Lower lobe of right lung (tissue), 2 donors: ENCODE measurements at regions not wholly inside any gene's neighbourhood (a gene's known extent, or its start where the extent isn't known, plus 50 kb on each side); places are given as distances from the start of the nearest gene placed in this dataset.
A peak's percentile ranks its signal among the peaks of the same experiment; 100 is the strongest.
"Not testable (repeated sequence)": the region's sequence is repeated elsewhere in the genome, so short reads cannot be mapped to it uniquely, and the experiment has no call there.

Experiments
- ATAC-seq, 2 donors: fragments of 200-7000 bp; cut with Tn5 transposase; one replicate each; pipeline ENCODE4 v1.9.1; 2020 to 2022; ENCODE audit warnings: mild to moderate bottlenecking in 2 of 2, moderate library complexity in 2 of 2
- DNase-seq: peaks from one replicate; pipeline ENCODE4 v3.0.0-alpha.2; 2020
- H3K27ac ChIP-seq: fragments of 200-600 bp; one replicate; pipeline ENCODE4 v1.8.0; 2022
- H3K27me3 ChIP-seq: fragments of 200-600 bp; one replicate; pipeline ENCODE4 v1.8.0; 2022; ENCODE audit warnings: low read depth
- H3K36me3 ChIP-seq: fragments of 200-600 bp; one replicate; pipeline ENCODE4 v1.8.0; 2022; ENCODE audit warnings: mild to moderate bottlenecking
- H3K4me1 ChIP-seq: fragments of 200-600 bp; one replicate; pipeline ENCODE4 v1.8.0; 2022
- H3K4me3 ChIP-seq: fragments of 200-600 bp; one replicate; pipeline ENCODE4 v1.8.0; 2022; ENCODE audit warnings: mild to moderate bottlenecking
- H3K9me3 ChIP-seq: fragments of 200-600 bp; one replicate; pipeline ENCODE4 v1.8.0; 2022
- intact Hi-C: fragments of 100-400 bp; cut with DNase I; formaldehyde crosslinking; loops from one replicate; pipeline ENCODE4 v1.11.0; 2022
- TF ChIP-seq, protein P1 (sequence below): fragments of 200-600 bp; IDR thresholded peaks from one replicate; pipeline ENCODE4 v1.8.0; 2022; ENCODE audit warnings: antibody characterized with exemption, mild to moderate bottlenecking
- donor health status: DM: no; HTN: yes; CAD: no; lungs with severe emphysema.

DNA sequence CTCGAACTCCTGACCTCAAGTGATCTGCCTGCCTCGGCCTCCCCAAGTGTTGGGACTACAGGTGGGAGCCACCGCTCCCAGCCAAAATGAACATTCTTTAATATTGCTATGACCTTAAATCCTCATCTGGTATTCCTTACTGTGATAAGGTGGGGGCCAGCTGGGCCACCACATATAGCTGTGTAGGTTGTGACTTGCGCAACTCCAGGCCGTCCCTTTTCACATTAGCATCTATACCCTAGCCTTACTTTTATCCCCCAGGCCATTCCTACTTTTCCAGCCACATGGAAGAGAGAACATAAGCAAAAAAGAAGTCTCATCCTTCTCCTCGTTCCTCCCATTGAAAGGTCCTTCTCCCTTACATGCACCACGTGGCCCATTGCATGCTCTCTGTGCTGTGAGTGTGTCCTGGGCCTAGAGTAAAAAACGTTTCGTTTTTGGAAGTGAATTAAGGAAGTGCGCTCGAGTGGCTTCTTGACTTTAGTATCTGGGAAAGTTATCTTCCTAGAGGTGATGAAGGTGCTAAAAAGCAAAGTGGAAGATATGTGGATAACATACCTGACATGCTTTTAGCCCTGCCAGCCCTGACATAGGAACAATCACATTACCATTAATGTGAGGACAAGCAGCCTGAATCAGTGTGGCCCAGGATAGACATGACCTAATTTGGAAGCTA lies 56.8 kb upstream of the KIF13A start:
- TF ChIP-seq, protein P1, sequence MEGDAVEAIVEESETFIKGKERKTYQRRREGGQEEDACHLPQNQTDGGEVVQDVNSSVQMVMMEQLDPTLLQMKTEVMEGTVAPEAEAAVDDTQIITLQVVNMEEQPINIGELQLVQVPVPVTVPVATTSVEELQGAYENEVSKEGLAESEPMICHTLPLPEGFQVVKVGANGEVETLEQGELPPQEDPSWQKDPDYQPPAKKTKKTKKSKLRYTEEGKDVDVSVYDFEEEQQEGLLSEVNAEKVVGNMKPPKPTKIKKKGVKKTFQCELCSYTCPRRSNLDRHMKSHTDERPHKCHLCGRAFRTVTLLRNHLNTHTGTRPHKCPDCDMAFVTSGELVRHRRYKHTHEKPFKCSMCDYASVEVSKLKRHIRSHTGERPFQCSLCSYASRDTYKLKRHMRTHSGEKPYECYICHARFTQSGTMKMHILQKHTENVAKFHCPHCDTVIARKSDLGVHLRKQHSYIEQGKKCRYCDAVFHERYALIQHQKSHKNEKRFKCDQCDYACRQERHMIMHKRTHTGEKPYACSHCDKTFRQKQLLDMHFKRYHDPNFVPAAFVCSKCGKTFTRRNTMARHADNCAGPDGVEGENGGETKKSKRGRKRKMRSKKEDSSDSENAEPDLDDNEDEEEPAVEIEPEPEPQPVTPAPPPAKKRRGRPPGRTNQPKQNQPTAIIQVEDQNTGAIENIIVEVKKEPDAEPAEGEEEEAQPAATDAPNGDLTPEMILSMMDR = no peak
- Histone ChIP-seq H3K4me3 (no peak overlapping the region), H3K4me1 (no peaks in the 10 kb centered on the region), H3K9me3 (no peaks in the 10 kb centered on the region), H3K36me3 (no peaks in the 10 kb centered on the region), H3K27ac (no peak overlapping the region), H3K27me3 (no peaks in the 10 kb centered on the region)
- ATAC-seq (no peak), DNase-seq (no peak)
- intact Hi-C loops = no loop called here

DNA sequence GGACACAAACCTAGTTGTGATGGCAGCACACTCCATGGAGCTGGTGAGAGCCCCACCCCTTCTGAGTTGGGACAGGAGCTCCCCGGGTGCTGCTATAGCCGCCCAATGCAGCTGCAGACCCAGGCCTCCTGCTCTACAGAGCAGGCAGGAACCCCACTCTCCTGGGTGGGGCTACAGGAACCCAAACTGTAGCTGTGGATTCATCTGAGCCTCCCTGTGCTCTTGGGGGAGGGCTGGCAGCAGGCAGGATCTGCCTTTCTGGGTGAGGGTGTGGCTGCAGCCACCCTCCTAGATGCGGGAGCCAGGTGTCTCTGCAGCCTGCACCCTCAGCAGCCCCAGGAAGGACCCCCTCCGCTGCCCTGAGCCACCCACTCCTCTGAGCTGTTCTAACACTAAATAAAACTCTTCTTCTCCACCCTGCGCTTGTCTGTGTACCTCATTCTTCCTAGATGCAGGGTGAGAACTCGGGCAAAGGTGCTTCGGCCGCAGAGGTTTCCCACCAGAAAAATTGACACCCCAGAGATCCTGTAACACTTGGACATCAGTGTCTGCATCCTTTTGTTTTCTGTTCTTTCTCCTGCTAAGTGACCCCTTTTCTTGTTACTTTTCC lies 55.2 kb upstream of the KIF13A start:
- intact Hi-C loops = no loop called here
- H3K27ac ChIP-seq = no peak overlapping the region
- ATAC-seq = peak; percentile 23 to 44

DNA sequence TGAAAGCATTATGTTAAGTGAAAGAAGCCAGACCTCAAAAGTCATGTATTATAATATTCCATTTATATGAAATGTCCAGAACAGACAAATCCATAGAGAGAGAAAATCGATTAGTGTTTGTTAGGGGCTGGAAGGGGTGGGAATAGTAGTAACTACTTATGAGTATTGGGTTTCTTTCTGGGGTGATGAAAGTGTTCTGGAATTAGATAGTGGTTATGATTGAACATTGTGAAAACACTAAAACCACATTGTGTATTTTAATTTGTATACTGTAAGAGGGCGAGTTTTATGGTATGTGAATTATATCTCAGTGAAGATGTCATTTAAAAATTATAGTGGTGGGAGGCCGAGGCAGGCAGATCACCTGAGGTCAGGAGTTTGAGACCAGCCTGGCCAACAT lies 52.0 kb upstream of the KIF13A start:
- TF ChIP-seq, protein P1 = no peak
- no peak overlapping the region for H3K4me3 ChIP-seq
- H3K9me3 ChIP-seq = no peaks in the 10 kb centered on the region
- H3K27ac ChIP-seq = no peak overlapping the region
- no peaks in the 10 kb centered on the region for H3K27me3 ChIP-seq
- no peaks in the 10 kb centered on the region for H3K36me3 ChIP-seq
- intact Hi-C loops = no loop called here
- no peak for DNase-seq
- no peaks in the 10 kb centered on the region for H3K4me1 ChIP-seq
- ATAC-seq = no peak

More for the DNA sequence above, 55.2 kb upstream of the KIF13A start:
- H3K9me3 ChIP-seq = no peaks in the 10 kb centered on the region
- TF ChIP-seq, protein P1 = no peak
- no peak for DNase-seq
- H3K36me3 ChIP-seq = no peaks in the 10 kb centered on the region
- H3K4me1 ChIP-seq = no peaks in the 10 kb centered on the region
- H3K27me3 ChIP-seq = no peaks in the 10 kb centered on the region
- H3K4me3 ChIP-seq = no peak overlapping the region

DNA sequence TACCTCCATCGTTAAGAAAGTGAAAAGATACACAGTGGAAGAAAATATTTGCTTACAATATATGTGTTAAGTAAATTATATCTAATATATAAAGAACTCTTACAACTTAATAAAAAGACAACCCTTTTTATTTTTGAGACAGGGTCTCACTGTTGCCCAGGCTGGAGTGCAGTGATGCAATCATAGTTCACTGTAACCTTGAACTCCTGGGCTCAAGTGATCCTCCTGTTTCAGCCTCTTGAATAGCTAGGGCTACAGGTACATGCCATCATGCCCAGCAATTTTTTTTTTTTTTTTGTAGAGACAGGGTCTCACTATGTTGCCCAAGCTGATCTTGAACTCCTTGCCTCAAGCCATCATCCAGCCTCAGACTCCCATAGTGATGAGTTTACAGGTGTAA lies 50.8 kb upstream of the KIF13A start:
- DNase-seq, H3K4me3 ChIP-seq, H3K9me3 ChIP-seq, H3K36me3 ChIP-seq, H3K4me1 ChIP-seq, intact Hi-C loops, H3K27ac ChIP-seq, H3K27me3 ChIP-seq, ATAC-seq: not testable (repeated sequence)
